Activated CD4-positive, alpha-beta memory T cell treated with anti-CD3 and anti-CD28 coated beads for 36 hours (primary cell): ENCODE measurements at regions not wholly inside any gene's neighbourhood (a gene's known extent, or its start where the extent isn't known, plus 50 kb on each side); places are given as distances from the start of the nearest gene placed in this dataset.
"Not testable (repeated sequence)": the region's sequence is repeated elsewhere in the genome, so short reads cannot be mapped to it uniquely, and the experiment has no call there.

Experiments used
- CTCF ChIA-PET: fragments of 350-600 bp; sonication (Branson Sonifier 250); formaldehyde crosslinking; loops from one replicate; lab custom pipeline; 2021; ENCODE audit warnings: antibody characterized with exemption, inconsistent platforms; lab: Charles Lee
- POLR2A ChIA-PET: fragments of 350-600 bp; sonication (Branson Sonifier 250); formaldehyde crosslinking; loops from one replicate; lab custom pipeline; 2021; ENCODE audit warnings: antibody characterized with exemption; lab: Charles Lee
- DNase-seq: peaks from one replicate; pipeline ENCODE4 v3.0.0-alpha.2; 2020
- H3K27ac Mint-ChIP-seq: one replicate; pipeline ENCODE4 v1.8.0; 2021; ENCODE audit warnings: mixed read lengths
- H3K27me3 Mint-ChIP-seq: one replicate; pipeline ENCODE4 v1.8.0; 2021; ENCODE audit warnings: mixed read lengths
- H3K36me3 Mint-ChIP-seq: one replicate; pipeline ENCODE4 v1.8.0; 2021; ENCODE audit warnings: mixed read lengths
- H3K4me1 Mint-ChIP-seq: one replicate; pipeline ENCODE4 v1.8.0; 2021; ENCODE audit warnings: low read depth, mixed read lengths
- H3K4me3 Mint-ChIP-seq: one replicate; pipeline ENCODE4 v1.8.0; 2021; ENCODE audit warnings: mild to moderate bottlenecking, mixed read lengths
- H3K9me3 Mint-ChIP-seq: one replicate; pipeline ENCODE4 v1.8.0; 2021; ENCODE audit warnings: mixed read lengths
- intact Hi-C: fragments of 100-400 bp; cut with micrococcal nuclease; formaldehyde crosslinking; loops from one replicate; pipeline ENCODE4 v1.15.1; 2023

GRCh38 chrY:26638063-26638462, 1016.1 kb downstream of the CDY1 start:
- no peak for DNase-seq
- Mint-ChIP-seq H3K36me3 (peaks cover 10% of the 10 kb centered on the region), H3K9me3 (peaks cover 53% of the 10 kb centered on the region), H3K4me3 (no peak overlapping the region), H3K27me3 (no peaks in the 10 kb centered on the region), H3K27ac (no peak overlapping the region), H3K4me1 (no peaks in the 10 kb centered on the region)
- intact Hi-C loops = no loop called here
- ChIA-PET POLR2A (no interaction called here), CTCF (no interaction called here)

- POLR2A ChIA-PET, H3K4me1 Mint-ChIP-seq, intact Hi-C loops: not testable (repeated sequence)
Observed at GRCh38 chrY:26645856-26646255, 1023.9 kb downstream of the CDY1 start.

GRCh38 chrY:26648240-26648639, 1026.3 kb downstream of the CDY1 start:
- H3K4me1 Mint-ChIP-seq, intact Hi-C loops, H3K36me3 Mint-ChIP-seq, DNase-seq, CTCF ChIA-PET, H3K4me3 Mint-ChIP-seq, H3K27ac Mint-ChIP-seq, POLR2A ChIA-PET, H3K27me3 Mint-ChIP-seq: not testable (repeated sequence)
- peaks cover 34% of the 10 kb centered on the region for H3K9me3 Mint-ChIP-seq

More at GRCh38 chrY:26645856-26646255, 1023.9 kb downstream of the CDY1 start:
- CTCF ChIA-PET, DNase-seq, H3K4me3 Mint-ChIP-seq, H3K27me3 Mint-ChIP-seq, H3K27ac Mint-ChIP-seq, H3K36me3 Mint-ChIP-seq: not testable (repeated sequence)
- H3K9me3 Mint-ChIP-seq = peaks cover 36% of the 10 kb centered on the region

- intact Hi-C loops, DNase-seq, H3K27ac Mint-ChIP-seq, H3K4me1 Mint-ChIP-seq, POLR2A ChIA-PET, CTCF ChIA-PET, H3K4me3 Mint-ChIP-seq, H3K27me3 Mint-ChIP-seq: not testable (repeated sequence)
- Mint-ChIP-seq H3K9me3 (peaks cover 46% of the 10 kb centered on the region), H3K36me3 (peaks cover 20% of the 10 kb centered on the region)
Observed at GRCh38 chrY:26664245-26664644, 1042.3 kb downstream of the CDY1 start.

GRCh38 chrY:26666691-26667090, 1044.8 kb downstream of the CDY1 start:
- intact Hi-C loops, CTCF ChIA-PET: not testable (repeated sequence)

GRCh38 chrY:26669243-26669642, 1047.3 kb downstream of the CDY1 start:
- H3K4me3 Mint-ChIP-seq, intact Hi-C loops, CTCF ChIA-PET, DNase-seq, POLR2A ChIA-PET, H3K27ac Mint-ChIP-seq, H3K4me1 Mint-ChIP-seq, H3K27me3 Mint-ChIP-seq: not testable (repeated sequence)
- peaks cover 25% of the 10 kb centered on the region for H3K36me3 Mint-ChIP-seq
- peaks cover 40% of the 10 kb centered on the region for H3K9me3 Mint-ChIP-seq

More at GRCh38 chrY:26666691-26667090, 1044.8 kb downstream of the CDY1 start:
- H3K4me3 Mint-ChIP-seq, POLR2A ChIA-PET, DNase-seq, H3K27ac Mint-ChIP-seq, H3K4me1 Mint-ChIP-seq, H3K27me3 Mint-ChIP-seq: not testable (repeated sequence)
- Mint-ChIP-seq H3K36me3 (peaks cover 30% of the 10 kb centered on the region), H3K9me3 (peaks cover 52% of the 10 kb centered on the region)

- intact Hi-C loops, H3K4me3 Mint-ChIP-seq, POLR2A ChIA-PET, H3K4me1 Mint-ChIP-seq, CTCF ChIA-PET, H3K27ac Mint-ChIP-seq, H3K27me3 Mint-ChIP-seq: not testable (repeated sequence)
- peak; percentile 13 for DNase-seq
- Mint-ChIP-seq H3K36me3 (peaks cover 23% of the 10 kb centered on the region), H3K9me3 (peaks cover 30% of the 10 kb centered on the region)
Observed at GRCh38 chrY:26670360-26670871, 1048.5 kb downstream of the CDY1 start.

GRCh38 chrY:26670881-26671879, 1049.3 kb downstream of the CDY1 start:
- H3K27ac Mint-ChIP-seq, H3K4me1 Mint-ChIP-seq, POLR2A ChIA-PET, H3K4me3 Mint-ChIP-seq, H3K27me3 Mint-ChIP-seq, intact Hi-C loops, CTCF ChIA-PET: not testable (repeated sequence)
- H3K36me3 Mint-ChIP-seq = peaks cover 23% of the 10 kb centered on the region
- H3K9me3 Mint-ChIP-seq = peaks cover 30% of the 10 kb centered on the region
- peak; percentile 32 for DNase-seq
